NCI-H1694 treated with DMSO at 0.1 percent for 48 hours (cell line): ENCODE measurements at regions not wholly inside any gene's neighbourhood (a gene's known extent, or its start where the extent isn't known, plus 50 kb on each side); places are given as distances from the start of the nearest gene placed in this dataset.

ENCODE experiments used
- DNase-seq: peaks from one replicate; lab custom pipeline; 2025; lab: John Stamatoyannopoulos, UW

GRCh38 chr3:141669434-141669833 lies 68.7 kb upstream of the RNF7 start:
- DNase-seq: no peak

DNA sequence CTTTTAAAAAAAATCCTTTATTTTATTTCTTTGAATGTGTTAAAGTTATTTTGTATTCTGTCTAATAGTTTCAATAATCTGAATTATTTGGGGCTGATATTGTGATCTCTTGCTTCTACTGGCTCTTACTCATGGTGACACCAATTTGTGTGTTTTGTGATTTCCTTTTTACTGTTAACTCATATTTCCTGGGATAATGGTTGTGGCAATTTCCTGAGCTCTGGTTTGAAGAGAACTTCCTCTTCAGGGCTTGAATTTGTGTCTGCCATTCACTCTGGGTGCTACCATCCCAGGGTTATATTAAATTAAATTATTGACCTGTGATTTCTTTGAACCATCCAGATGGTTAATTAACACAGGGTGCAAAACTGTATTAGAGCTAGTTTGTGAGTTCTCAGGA lies 60.4 kb upstream of the RNF7 start:
- no peak for DNase-seq

DNA sequence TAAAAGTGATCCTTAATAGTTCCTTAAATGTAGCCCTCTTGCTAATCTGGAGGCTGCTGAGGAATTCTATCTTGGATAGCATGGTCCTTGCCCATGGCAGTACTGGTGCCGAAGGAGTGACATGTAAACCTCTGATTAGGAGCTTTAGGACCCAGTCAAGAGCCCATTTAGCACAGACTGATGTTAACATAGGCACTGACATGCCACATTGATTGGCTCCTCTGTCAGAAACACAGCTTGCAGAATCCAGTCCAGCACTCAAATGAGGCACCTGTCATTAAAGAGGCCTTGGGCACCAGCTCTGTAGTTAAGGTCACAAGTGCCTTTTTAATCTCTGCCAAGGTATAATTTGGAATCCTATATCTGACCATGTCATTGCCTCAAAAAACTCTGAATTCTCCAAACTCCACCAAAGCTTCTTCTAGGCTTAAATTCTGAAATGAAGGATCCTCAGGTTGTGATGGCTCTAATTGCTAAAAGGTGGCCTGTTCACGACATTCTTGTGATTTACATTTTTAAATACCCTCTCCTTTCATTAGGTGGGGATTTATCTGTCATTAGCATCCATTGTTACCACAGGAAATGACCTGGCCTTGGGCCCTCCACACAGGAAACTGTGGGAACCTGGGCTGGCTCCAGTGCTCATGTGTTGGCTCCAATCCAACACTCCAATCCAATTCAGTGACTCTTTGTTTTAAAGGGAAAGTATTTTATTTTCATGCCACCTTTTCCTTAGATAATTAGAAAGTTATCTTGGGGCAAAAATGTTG lies 57.3 kb upstream of the RNF7 start:
- DNase-seq: peak; percentile 31

- DNase-seq: no peak
Observed at GRCh38 chr3:141681390-141681780, 56.7 kb upstream of the RNF7 start.

- DNase-seq: no peak
Observed at GRCh38 chr3:141682007-141682406, 56.1 kb upstream of the RNF7 start.

- DNase-seq: no peak
Observed at GRCh38 chr3:141682921-141683320, 55.2 kb upstream of the RNF7 start.

GRCh38 chr3:141684758-141685157 lies 53.3 kb upstream of the RNF7 start:
- DNase-seq: no peak

GRCh38 chr3:141686466-141687291 lies 51.4 kb upstream of the RNF7 start:
- DNase-seq: peak; percentile 91
